H54 (cell line): ENCODE measurements at regions not wholly inside any gene's neighbourhood (a gene's known extent, or its start where the extent isn't known, plus 50 kb on each side); places are given as distances from the start of the nearest gene placed in this dataset.

Experiments used
- DNase-seq: peaks from one replicate; pipeline ENCODE4 v3.0.0; 2011; ENCODE audit warnings: low spot score, mixed read lengths; ENCODE audit not compliant: insufficient read length
- FAIRE-seq: peaks from 3 replicates; lab custom pipeline; 2011; peaks lifted over from hg19 to GRCh38; lab: Jason Lieb, UNC
- POLR2A ChIP-seq: IDR thresholded peaks from 2 replicates; pipeline ENCODE4 v1.6.1; 2011; ENCODE audit warnings: low read depth, mild to moderate bottlenecking, low read length

DNA sequence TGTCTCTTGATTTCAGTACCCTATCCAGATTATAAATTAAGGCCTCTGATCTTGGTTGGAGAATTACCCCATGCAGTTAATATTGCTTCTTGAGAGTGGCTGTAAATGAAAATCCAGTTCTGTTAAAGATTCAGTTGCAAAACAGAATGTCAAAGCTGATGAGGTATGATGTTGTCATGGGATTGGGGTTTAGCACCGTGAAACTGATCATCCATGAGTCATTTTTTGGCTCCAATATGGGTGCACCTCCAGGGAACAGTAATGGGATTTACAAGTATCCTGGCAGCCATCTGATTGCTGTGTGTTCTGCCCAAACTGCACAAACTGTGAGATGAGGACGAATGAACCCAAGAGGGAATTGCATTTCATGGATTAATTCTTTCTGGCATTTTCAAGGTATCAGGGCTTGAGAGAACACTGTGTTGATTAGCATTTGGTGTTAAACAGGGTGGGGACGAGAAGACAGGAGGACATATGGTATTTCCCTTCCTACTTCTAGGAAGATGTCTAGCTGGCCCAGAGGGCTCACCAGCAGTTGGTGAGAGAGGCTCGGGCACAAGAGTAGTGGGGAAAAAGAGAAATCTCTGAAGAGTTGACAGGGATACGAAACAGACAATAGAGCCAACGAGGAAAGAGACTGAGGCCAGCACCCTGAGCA lies 214.7 kb downstream of the GAS1 start:
- no peak for TF ChIP-seq POLR2A
- FAIRE-seq = peak; percentile 100
- DNase-seq = peak; percentile 67

- FAIRE-seq (peak; percentile 87), DNase-seq (no peak)
- TF ChIP-seq POLR2A = no peak
Measured at GRCh38 chr9:86731511-86732063, 215.7 kb downstream of the GAS1 start.

- no peak for DNase-seq
- peak; percentile 88 for FAIRE-seq
- TF ChIP-seq POLR2A = no peak
Measured at GRCh38 chr9:86730163-86730928, 217.0 kb downstream of the GAS1 start.

DNA sequence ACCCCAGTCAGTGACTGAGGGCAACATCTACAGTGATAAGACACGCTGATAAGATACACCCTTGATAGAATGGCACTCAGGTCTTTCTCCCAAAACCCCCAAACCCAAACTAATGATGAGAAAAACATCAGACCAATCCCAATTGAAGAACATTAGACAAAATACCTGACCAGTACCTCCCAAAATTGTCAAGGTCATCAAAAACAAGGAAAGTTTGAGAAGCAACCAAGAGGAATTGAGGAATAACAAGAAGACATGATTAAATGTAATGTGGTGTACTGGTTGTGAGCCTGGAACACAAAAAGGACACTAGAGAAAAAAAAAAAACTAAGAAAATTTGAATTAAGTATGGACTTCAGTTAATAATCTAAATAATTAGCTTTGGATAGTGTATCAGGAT lies 222.8 kb downstream of the GAS1 start:
- DNase-seq = no peak
- peak; percentile 48 for FAIRE-seq
- TF ChIP-seq POLR2A = no peak

DNA sequence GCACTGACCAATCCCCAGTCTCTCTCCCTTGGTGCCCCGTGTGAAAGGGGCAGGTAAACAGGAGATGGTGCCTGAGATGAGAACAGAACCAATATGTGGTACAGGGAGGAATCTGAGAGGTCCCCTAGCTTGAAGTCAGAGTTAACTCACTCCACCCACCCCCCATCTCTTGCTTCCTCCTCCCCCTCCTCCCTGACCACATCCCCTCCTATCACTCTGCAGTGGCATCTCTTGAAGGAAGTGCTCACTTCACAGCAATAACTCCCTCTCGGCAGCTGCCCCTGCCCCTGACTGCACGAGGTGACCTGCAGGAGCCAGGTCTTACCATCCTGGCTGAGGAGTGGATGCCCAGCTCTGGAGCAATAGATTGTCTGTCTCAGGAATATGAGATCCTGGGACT lies 224.0 kb downstream of the GAS1 start:
- TF ChIP-seq POLR2A = no peak
- FAIRE-seq (no peak), DNase-seq (no peak)

- TF ChIP-seq POLR2A = no peak
- FAIRE-seq = no peak
- DNase-seq = no peak
Measured at GRCh38 chr9:86722706-86723075, 224.6 kb downstream of the GAS1 start.

GRCh38 chr9:86721843-86722705 lies 225.2 kb downstream of the GAS1 start:
- DNase-seq (peak; percentile 73), FAIRE-seq (peak; percentile 100)
- TF ChIP-seq POLR2A = no peak

DNA sequence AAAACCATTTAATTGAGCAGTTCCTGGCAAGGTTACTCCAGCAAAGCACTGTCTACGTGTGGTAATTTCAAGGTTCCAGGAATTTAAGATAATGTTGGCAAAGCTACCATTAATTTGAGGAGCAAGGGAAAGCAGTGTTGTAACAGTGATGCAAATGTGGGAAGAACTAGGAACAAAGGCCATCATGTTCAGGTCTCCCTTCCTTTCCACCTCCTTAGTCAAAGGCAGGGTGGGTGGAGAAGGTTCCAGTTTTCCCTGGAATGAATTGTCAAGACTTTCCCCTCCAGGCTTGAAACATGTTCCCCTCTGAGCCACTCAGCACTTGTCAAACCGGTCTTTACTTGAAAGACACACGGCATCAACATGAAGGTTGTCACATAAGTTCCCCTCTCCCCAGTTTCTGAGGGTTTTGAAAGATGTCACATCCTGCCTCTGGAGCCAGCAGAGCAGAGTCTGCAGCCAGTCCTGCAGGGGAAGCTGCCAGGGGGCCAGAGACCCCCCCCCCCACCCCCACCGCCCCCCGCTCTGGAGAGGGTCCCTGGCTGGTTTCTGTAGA lies 226.0 kb downstream of the GAS1 start:
- no peak for DNase-seq
- FAIRE-seq = no peak
- no peak for TF ChIP-seq POLR2A

GRCh38 chr9:86720639-86721225 lies 226.6 kb downstream of the GAS1 start:
- FAIRE-seq (no peak), DNase-seq (no peak)
- no peak for TF ChIP-seq POLR2A

GRCh38 chr9:86718388-86719049 lies 228.8 kb downstream of the GAS1 start:
- no peak for TF ChIP-seq POLR2A
- peak; percentile 75 for FAIRE-seq
- no peak for DNase-seq

- peak; percentile 89 for FAIRE-seq
- no peak for DNase-seq
- TF ChIP-seq POLR2A = no peak
Measured at GRCh38 chr9:86716326-86716922, 230.9 kb downstream of the GAS1 start.

DNA sequence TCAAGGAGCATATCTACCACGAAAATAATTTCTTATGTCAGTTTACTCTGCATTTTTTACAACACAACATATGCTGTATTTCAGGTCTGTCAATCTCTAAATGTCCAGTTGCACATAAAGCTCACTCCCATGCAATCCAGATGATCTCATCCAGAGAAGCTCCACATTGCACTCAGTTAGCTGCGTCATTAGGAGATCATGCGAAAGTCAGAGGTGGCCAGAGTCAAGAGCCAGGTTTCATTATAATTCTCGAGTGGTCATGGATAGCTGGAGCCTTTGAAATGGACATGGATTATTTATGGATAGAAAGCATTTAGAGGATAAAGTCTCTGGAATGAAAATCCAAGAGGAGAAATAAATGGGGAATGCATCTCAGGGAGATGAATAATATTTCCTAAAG lies 232.3 kb downstream of the GAS1 start:
- FAIRE-seq (peak; percentile 72), DNase-seq (no peak)
- no peak for TF ChIP-seq POLR2A
